ENCODE measurements at regions not wholly inside any gene's neighbourhood (a gene's known extent, or its start where the extent isn't known, plus 50 kb on each side); places are given as distances from the start of the nearest gene placed in this dataset.

- TF ChIP-seq CTCF (IDR thresholded peaks at IDR 0.05) (no peak), EZH2phosphoT487 (IDR thresholded peaks at IDR 0.05; ENCODE audit: borderline replicate concordance, low read depth) (no peak), EP300 (IDR thresholded peaks at IDR 0.05; ENCODE audit: borderline replicate concordance in 1 of 2, low read depth in 1 of 2, low read length in 1 of 2) (no peak), RCOR1 (IDR thresholded peaks at IDR 0.05; ENCODE audit: low read length) (no peak), FOSL2 (IDR thresholded peaks at IDR 0.05; ENCODE audit: borderline replicate concordance, low read depth) (no peak), RAD21 (IDR thresholded peaks at IDR 0.05; ENCODE audit: low read length) (no peak)
These were observed 390.2 kb upstream of the NXPH2 start for GRCh38 chr2:139170406-139170805.

All from SK-N-SH (cell line).